ENCODE measurements at regions not wholly inside any gene's neighbourhood (a gene's known extent, or its start where the extent isn't known, plus 50 kb on each side); places are given as distances from the start of the nearest gene placed in this dataset.

- DNase-seq, result no peak
Observed at GRCh38 chr7:38002689-38003088, 82.2 kb downstream of the EPDR1 start.

GRCh38 chr7:38006559-38006958 is 86.1 kb downstream of the EPDR1 start:
- no peak for DNase-seq

DNA sequence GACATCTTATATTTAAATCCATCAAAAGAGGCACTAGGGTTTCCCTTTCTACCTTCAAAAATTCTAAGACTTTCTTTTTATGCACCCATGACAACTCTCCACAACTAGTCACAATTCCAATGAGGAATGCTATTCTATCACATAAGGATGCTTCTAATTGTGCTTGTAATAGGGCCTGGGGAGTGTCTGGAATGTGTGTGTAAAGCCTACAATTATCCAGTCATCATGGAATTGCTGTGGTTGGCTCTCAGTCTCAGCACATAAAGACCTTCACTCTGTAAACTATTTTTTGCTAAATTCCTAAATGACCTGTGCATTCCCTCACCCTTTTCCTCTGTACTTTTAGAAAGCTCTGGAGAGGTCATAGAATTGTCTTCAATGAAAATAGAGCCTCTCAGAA is 86.7 kb downstream of the EPDR1 start:
- DNase-seq, result no peak

DNA sequence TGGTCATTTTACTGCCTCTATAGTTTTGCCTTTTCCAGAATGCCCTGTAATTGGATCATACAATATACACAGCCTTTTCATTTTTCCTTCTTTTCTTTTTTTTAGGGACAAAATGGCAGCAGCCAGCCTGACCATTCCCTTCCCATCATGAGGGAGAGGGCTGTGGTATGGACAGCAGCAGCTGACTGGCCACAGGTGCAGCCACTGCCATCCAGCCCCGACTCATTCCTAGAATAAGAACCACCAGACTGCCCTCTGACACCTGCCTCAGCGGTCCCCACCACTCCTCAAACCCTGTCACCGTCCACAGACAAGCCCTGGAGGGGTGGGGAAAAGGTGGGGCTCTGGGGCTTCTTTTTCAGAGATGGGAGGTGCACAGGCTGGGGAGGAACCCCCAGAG is 92.8 kb downstream of the EPDR1 start:
- no peak for DNase-seq

GRCh38 chr7:38016567-38016966 is 96.1 kb downstream of the EPDR1 start:
- no peak for DNase-seq

GRCh38 chr7:38017320-38017719 is 96.9 kb downstream of the EPDR1 start:
- DNase-seq, result no peak

- no peak for DNase-seq
Observed at GRCh38 chr7:38020121-38020785, 99.8 kb downstream of the EPDR1 start.

DNA sequence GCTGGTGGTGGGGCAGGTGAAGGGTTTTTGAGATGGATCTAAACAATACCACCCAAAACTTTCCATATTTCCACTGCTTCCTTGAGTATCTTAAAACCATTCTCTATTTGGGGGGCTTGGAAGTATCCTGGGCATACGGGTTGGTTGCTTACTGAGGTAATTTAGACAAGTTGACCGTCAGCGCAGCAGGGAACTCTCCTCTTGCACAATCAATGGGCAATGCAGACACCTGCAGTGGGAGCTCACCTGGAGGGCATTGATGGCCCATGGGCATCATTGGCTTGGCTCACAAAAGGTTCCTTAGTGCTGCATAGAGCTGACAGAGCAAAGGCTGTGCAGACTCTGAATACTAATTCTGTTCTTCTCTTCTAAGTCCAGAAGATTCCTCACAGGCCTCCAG is 101.5 kb downstream of the EPDR1 start:
- no peak for DNase-seq

DNA sequence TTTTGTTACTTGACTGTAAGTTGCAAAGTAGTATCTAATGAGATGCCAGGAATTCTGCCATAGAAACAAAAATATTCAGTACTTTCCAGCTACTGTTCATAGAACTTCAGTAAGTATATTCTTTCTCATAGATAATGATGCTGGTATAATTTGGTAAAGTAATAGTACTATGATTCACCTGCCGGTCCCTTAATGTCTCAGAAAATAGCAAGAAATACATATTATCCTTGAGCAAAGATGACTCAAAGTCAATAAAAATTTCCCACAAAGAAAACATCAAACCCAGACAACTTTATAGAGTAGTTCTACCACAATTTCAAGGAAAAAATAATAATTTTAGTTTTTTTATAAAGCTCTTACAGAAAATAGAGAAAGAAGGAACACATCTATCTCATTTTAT is 105.4 kb downstream of the EPDR1 start:
- no peak for DNase-seq

DNA sequence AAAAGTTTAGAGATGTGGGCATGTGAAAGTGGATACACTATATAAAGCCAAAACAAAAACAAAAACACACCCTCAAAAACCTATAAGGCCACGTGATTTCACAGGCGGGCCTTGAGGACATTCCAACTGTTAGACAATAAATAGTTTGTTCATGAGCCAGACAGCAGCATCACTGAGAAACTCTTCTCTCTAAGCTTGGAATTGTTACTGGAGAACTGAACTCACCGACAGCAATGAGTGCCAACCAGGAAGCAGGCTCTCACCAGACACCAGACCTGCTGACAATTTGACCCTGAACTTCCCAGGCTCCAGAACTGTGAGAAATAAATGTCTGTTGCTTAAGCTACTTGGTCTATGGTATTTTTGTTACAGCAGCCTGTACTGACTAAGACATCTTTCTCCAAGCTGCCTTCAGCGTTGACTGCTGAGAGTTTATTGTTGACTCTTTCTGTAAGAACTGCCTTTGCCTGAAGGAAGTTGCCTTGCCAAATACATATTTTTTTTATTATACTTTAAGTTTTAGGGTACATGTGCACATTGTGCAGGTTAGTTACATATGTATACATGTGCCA is 107.5 kb downstream of the EPDR1 start:
- DNase-seq, result no peak

GRCh38 chr7:38034062-38034908 is 113.8 kb downstream of the EPDR1 start:
- DNase-seq, result no peak

DNA sequence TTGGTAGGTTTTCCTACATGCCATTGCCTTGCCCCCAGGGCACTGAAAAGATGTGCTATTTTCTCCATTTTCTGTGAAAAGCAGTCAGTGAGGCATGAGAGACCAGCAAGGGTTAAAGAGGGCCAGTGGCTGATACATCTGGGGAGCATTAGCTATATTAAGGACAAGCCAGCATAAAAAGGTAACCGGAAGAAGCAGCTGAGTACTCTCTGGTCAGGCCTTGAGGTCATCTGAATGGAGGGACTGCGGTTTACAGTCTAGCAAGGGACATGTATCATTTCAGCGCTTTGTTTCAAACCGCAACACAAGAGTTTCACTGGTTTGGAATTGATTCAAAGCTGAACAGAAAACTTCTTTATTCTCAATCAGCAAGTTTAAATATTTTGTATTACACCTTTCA is 120.4 kb downstream of the EPDR1 start:
- no peak for DNase-seq

DNA sequence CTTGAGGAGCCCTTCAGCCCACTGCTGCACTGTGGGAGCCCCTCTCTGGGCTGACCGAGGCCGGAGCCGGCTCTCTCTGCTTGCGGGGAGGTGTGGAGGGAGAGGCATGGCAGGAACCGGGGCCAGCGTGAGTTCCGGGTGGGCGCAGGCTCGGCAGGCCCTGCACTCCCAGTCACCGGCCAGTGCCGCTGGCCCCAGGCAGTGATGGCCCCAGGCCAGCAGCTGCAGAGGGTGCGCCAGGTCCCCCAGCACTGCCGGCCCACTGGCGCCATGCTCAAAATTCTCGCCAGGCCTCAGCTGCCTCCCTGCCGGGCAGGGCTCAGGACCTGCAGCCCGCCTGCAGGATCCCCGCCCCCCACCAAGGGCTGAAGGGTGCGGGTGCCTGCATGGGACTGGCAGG is 128.4 kb upstream of the STARD3NL start:
- no peak for DNase-seq

GRCh38 chr7:38051311-38051710 is 126.7 kb upstream of the STARD3NL start:
- no peak for DNase-seq

GRCh38 chr7:38051786-38052185 is 126.3 kb upstream of the STARD3NL start:
- DNase-seq, result no peak

GRCh38 chr7:38052786-38053185 is 125.3 kb upstream of the STARD3NL start:
- no peak for DNase-seq

GRCh38 chr7:38054199-38054598 is 123.8 kb upstream of the STARD3NL start:
- no peak for DNase-seq

DNA sequence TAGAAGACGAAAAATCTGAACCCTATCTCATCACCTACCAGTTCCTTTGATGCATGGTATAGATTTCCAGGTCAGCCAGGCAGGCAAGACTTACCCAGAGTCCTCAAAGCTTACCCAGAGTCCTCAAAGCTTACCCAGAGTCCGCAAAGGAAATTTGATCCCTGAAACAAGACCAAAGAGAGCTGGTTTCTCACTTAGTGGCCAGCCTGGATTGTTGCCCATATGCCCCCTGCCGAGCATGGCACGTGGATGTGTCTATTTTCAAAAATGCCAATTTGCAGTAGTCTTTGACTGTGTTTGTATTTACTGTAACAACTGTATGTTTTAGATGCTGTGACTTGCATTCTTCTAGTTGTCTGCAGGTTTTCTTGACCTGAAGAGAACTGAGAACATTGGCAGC is 120.2 kb upstream of the STARD3NL start:
- DNase-seq, result no peak

GRCh38 chr7:38060116-38060515 is 117.9 kb upstream of the STARD3NL start:
- no peak for DNase-seq

DNA sequence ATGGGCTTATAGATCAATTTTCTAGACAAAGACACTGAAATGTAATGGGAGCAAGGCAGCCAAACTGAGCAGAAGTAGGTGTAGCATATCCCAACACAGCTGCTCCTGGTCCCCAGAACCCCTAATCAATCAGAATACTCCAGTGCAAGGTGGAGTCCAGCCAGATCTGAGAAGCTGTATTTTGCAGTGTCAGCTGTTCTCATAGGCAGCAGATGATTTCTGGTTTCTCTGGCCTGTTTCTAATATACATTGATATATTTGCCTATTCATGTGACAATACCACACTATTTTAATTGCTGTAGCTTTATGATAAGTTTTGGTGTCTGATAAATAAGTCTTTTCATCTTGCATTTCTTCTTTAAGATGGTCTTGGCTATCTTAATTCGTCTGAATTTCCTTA is 117.4 kb upstream of the STARD3NL start:
- no peak for DNase-seq

- no peak for DNase-seq
Observed at GRCh38 chr7:38066391-38066790, 111.7 kb upstream of the STARD3NL start.

DNA sequence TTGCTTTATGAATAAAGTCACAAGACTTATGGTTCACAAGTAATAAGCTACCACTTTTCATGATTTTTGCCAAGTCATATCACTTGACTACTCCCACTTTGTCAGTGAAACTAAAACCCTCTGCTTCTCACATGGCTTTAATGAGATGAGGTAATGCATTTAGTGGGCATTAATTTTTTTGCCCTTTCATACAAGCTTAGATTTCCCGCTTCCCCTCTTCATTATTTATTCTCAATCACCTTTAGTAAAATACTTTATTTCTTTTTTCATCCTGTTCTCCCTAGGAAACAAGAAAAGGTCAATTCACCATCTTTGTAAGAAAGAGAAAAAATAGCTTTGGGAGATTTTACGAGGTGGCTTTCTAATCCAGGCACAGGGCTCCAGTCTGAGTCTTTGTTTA is 109.6 kb upstream of the STARD3NL start:
- no peak for DNase-seq

- DNase-seq, result no peak
Observed at GRCh38 chr7:38069052-38069451, 109.0 kb upstream of the STARD3NL start.

DNA sequence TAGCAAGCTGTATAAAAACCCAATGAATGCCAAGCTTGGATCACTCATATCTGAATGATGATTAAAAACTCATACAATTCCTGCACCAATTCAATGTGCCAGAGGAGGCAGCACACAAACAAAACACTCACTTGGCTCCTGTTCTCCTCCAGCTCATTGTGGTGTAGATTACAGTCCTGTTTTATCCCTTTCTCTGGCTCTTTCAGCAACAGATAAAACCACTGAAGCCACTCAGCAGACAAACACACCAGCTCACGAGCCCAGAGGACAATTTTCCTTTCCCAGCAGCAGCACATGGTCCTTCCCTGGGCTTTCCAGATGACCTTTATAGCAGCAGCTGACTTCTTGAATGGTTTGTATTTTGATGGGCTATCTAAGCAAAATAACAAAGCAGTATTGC is 107.3 kb upstream of the STARD3NL start:
- no peak for DNase-seq

Data from stimulated activated CD4-positive, alpha-beta T cell treated with anti-CD3 and anti-CD28 coated beads, Interleukin-4, amount 100 ng/mL, for 24 hours (primary cell).